ENCODE measurements at regions not wholly inside any gene's neighbourhood (a gene's known extent, or its start where the extent isn't known, plus 50 kb on each side); places are given as distances from the start of the nearest gene placed in this dataset.
"Not testable (repeated sequence)": the region's sequence is repeated elsewhere in the genome, so short reads cannot be mapped to it uniquely, and the experiment has no call there.

DNA sequence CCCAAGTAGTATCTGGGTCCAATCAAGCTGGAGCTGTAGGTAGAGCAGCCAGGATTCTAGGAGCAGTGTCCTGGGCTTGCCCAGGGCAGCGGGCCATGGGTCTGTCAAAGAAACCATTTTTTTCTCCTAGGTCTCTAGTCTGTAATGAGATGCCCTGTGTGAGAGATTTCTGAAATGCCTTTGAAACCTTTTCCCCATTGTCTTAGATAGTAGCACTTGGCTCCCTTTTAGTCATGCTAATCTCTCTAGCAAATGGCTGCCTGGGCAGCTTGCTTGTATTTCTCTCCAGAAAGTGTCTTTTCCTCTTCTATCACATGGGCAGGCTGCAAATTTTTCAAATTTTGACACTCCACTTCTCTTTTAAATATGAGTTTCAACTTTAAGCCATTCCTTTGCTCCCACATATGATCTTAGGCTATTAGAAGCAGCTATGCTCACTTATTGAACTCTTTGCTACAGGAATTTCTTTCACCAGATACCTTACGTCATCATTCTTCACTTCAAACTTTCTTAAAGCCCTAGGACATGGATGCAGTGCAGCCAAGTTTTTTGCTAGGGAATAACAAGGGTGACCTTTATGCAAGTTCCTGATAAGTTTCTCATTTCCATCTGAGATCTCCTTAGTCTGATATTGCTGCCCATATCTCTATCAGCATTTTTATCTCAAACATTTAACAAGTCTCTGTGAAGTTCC lies 890.2 kb upstream of the VRK2 start:
- no peak for DNase-seq (ENCODE audit: low spot score)

GRCh38 chr2:57160976-57161375 lies 885.6 kb upstream of the VRK2 start:
- DNase-seq (ENCODE audit: low spot score) = no peak

GRCh38 chr2:57177176-57177575 lies 869.4 kb upstream of the VRK2 start:
- DNase-seq (ENCODE audit: low spot score) = no peak

DNA sequence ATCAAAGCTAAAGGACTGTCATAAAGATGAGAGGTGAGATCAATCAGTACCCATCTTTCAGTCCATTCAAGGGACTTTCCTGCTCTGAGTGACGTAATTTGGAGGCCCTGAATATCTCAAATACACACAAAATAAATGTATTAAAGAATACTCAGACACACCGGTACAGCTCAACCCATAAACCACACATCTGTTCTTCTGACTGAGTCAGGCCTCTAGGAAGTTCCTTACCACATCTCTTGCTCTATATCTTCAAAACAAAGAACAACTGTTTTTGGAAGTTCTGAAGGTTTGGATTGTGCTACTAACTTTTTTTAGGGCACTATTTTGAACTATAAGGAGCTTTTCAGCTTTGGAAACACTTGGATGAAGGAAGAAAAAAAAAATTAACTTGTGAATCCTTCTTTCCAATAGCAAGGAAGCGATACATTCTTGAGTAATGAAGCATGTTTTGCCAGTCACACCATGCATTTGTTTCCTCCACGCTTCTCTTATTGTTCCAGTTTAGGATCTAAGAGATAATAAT lies 866.5 kb upstream of the VRK2 start:
- no peak for DNase-seq (ENCODE audit: low spot score)

DNA sequence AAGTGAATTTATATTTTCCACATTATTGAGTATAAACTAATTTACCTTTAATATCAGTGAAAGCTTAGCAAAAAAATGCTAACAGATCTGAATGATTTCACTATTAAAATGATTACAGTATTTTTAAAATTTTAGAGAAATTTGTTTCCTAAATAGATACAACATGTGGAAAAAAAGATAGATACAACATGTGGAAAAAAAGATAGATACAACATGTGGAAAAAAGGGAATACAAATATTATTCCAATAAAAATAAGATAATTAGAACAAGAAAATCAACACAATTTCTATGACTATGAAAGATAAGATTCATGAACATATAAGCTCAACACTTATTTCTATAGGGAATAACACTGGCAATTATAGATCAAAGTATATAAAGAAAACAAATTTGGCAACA lies 865.9 kb upstream of the VRK2 start:
- no peak for DNase-seq (ENCODE audit: low spot score)

GRCh38 chr2:57181315-57182038 lies 865.1 kb upstream of the VRK2 start:
- no peak for DNase-seq (ENCODE audit: low spot score)

DNA sequence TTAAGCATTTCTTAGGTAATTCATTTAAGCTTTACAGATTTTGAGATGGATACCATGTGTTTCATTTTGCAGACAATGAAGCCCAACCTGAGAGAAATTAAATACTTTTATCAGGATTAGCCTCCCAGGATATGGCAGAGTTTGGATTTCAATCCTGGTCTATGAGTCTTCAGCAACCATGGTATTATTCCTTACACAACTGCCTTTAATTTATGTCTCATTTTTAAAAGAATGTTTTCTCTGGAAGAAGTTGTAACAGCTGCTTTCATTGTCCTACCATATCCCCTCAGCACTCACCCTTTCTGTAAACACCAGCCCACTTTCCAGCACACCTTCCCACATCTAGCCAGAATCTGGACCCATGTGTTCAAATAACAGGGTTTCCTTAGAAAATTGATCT lies 863.7 kb upstream of the VRK2 start:
- DNase-seq (ENCODE audit: low spot score) = no peak

- no peak for DNase-seq (ENCODE audit: low spot score)
Measured at GRCh38 chr2:57185568-57185967, 861.0 kb upstream of the VRK2 start.

GRCh38 chr2:57190007-57190406 lies 856.6 kb upstream of the VRK2 start:
- no peak for DNase-seq (ENCODE audit: low spot score)

GRCh38 chr2:57199663-57200062 lies 846.9 kb upstream of the VRK2 start:
- DNase-seq (ENCODE audit: low spot score) = no peak

- no peak for DNase-seq (ENCODE audit: low spot score)
Measured at GRCh38 chr2:57204364-57204763, 842.2 kb upstream of the VRK2 start.

DNA sequence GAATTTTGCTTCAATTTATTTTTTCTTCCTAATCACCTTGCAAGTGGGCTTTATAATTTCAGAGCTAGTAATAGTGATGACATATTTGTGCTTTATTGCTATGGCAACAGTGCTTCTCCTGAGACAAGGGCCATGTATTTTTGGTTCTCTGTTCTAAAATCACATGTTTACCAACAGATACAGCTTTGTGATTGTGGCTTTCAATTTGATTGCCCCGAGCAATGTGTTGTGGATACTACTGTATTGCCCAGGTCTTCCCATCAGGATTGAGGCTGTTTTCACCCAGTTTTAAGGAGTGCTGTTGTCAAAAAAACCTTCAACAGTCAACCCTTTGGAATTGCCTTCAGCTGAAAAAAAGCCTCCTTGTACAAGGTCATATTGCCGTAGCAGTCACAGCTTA lies 841.4 kb upstream of the VRK2 start:
- no peak for DNase-seq (ENCODE audit: low spot score)

DNA sequence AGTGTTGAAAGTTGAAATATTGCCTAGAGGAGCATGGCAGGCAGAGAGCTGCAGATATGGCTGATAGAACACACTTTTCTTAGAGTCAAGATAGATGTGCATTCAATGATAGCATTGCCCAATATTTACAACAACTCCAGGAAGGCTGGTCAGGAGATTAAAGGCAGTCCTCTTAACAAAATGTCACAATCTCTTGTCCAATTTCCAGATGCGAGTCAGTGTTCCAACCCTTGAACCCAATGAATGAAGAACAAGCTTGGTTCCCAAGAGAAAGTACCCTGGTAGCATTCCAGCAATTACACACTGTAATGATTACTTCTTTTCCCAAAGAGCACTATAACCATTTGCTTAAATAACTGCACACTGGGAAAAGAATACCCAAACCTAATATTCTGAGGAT lies 839.4 kb upstream of the VRK2 start:
- no peak for DNase-seq (ENCODE audit: low spot score)

DNA sequence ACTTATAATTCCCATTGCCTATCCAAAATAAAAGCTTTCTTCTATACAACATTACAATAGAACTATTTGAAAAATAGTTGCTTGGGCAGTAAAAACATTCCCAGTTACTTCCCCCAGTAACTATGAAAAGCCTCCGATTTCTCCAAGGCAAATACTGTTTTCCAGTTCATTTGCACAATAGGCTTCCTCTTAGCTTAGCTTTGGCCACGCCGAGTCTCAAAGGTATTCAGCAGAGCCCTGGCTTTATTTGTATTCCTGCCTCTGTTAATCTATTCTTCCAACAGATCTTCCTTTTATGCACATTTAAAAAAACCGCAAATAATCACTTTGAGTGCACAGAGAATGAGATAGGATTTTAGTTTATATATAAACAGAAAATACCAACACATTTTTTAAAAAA lies 836.8 kb upstream of the VRK2 start:
- no peak for DNase-seq (ENCODE audit: low spot score)

- DNase-seq (ENCODE audit: low spot score) = no peak
Measured at GRCh38 chr2:57210855-57211254, 835.8 kb upstream of the VRK2 start.

- DNase-seq (ENCODE audit: low spot score) = no peak
Measured at GRCh38 chr2:57217013-57217412, 829.6 kb upstream of the VRK2 start.

- DNase-seq (ENCODE audit: low spot score) = no peak
Measured at GRCh38 chr2:57218206-57218605, 828.4 kb upstream of the VRK2 start.

DNA sequence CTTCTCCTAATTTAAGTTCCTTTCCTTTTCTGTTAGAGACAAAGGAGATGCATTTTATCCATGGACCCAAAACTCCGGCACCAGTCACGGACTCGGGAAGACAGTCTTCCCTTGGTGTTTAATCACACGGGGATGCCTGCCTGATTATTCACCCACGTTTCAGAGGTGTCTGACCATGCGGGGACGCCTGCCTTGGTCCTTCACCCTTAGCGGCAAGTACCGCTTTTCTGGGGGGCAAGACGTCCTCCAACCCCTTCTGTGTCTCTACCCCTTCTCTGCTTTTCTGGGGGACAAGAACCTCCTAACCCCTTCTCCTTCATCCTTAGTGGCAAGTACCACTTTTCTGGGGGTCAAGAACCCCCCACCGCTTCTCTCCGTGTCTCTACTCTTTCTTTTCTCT lies 816.9 kb upstream of the VRK2 start:
- DNase-seq (ENCODE audit: low spot score) = not testable (repeated sequence)

DNA sequence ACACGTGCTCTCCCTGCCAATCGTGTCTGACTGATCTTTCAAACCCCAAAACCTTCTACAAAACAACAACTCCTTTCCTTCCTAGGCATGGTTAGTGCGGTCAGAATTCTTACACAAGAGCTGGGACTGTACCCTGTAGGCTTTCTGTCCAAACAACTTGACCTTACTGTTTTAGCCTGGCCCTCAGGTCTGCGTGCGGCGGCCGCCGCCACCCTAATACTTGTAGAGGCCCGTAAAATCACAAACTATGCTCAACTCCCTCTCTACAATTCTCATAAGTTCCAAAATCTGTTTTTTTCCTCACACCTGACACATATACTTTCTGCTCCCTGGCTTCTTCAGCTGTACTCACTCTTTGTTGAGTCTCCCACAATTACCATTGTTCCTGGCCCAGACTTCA lies 814.3 kb upstream of the VRK2 start:
- not testable (repeated sequence) for DNase-seq (ENCODE audit: low spot score)

- DNase-seq (ENCODE audit: low spot score) = not testable (repeated sequence)
Measured at GRCh38 chr2:57251495-57251894, 795.1 kb upstream of the VRK2 start.

GRCh38 chr2:57276408-57276807 lies 770.2 kb upstream of the VRK2 start:
- not testable (repeated sequence) for DNase-seq (ENCODE audit: low spot score)

DNA sequence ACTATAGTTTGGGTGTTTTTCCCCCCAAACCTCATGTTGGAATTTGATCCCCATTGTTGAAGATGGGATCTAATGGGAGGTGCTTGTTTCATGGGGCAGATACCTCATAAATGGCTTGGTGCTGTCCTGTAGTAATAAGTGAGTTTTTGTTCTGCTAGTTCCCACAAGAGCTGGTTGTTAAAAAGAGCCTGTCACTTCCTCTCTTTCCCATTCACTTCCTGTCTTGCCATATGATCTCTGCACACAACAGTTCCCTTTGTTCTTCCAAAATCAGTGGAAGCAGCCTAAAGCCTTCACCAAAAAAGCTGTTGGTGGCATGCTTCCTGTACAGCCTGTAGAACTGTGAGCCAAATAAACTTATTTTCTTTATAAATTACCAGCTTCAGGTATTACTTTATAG lies 768.2 kb upstream of the VRK2 start:
- no peak for DNase-seq (ENCODE audit: low spot score)

GRCh38 chr2:57291209-57291608 lies 755.4 kb upstream of the VRK2 start:
- DNase-seq (ENCODE audit: low spot score) = no peak
